ENCODE measurements at regions not wholly inside any gene's neighbourhood (a gene's known extent, or its start where the extent isn't known, plus 50 kb on each side); places are given as distances from the start of the nearest gene placed in this dataset.

GRCh38 chr19:31610018-31610417, 260.8 kb upstream of the TSHZ3 start:
- no peak for DNase-seq

- no peak for DNase-seq
These were observed 262.0 kb upstream of the TSHZ3 start for GRCh38 chr19:31611046-31611877.

GRCh38 chr19:31612873-31613272, 263.6 kb upstream of the TSHZ3 start:
- DNase-seq = no peak

- DNase-seq = no peak
These were observed 264.5 kb upstream of the TSHZ3 start for GRCh38 chr19:31613683-31614219.

- no peak for DNase-seq
These were observed 266.8 kb upstream of the TSHZ3 start for GRCh38 chr19:31616031-31616430.

GRCh38 chr19:31617010-31617585, 267.9 kb upstream of the TSHZ3 start:
- no peak for DNase-seq

- no peak for DNase-seq
These were observed 275.8 kb upstream of the TSHZ3 start for GRCh38 chr19:31625056-31625455.

- DNase-seq = no peak
These were observed 276.3 kb upstream of the TSHZ3 start for GRCh38 chr19:31625575-31625974.

GRCh38 chr19:31626941-31627340, 277.7 kb upstream of the TSHZ3 start:
- DNase-seq = no peak

- DNase-seq = no peak
These were observed 278.6 kb upstream of the TSHZ3 start for GRCh38 chr19:31627620-31628365.

GRCh38 chr19:31629579-31630363, 280.5 kb upstream of the TSHZ3 start:
- no peak for DNase-seq

- DNase-seq = no peak
These were observed 283.8 kb upstream of the TSHZ3 start for GRCh38 chr19:31633014-31633413.

- no peak for DNase-seq
These were observed 290.1 kb upstream of the TSHZ3 start for GRCh38 chr19:31639306-31639705.

- DNase-seq = no peak
These were observed 292.4 kb upstream of the TSHZ3 start for GRCh38 chr19:31641591-31641990.

- no peak for DNase-seq
These were observed 299.1 kb upstream of the TSHZ3 start for GRCh38 chr19:31648347-31648746.

GRCh38 chr19:31656507-31656906, 307.3 kb upstream of the TSHZ3 start:
- no peak for DNase-seq

- no peak for DNase-seq
These were observed 310.0 kb upstream of the TSHZ3 start for GRCh38 chr19:31658993-31659896.

- no peak for DNase-seq
These were observed 310.6 kb upstream of the TSHZ3 start for GRCh38 chr19:31659897-31660210.

GRCh38 chr19:31664096-31664495, 314.9 kb upstream of the TSHZ3 start:
- DNase-seq = no peak

- DNase-seq = no peak
These were observed 315.8 kb upstream of the TSHZ3 start for GRCh38 chr19:31664997-31665396.

GRCh38 chr19:31666126-31666525, 316.9 kb upstream of the TSHZ3 start:
- DNase-seq = no peak

- DNase-seq = no peak
These were observed 317.9 kb upstream of the TSHZ3 start for GRCh38 chr19:31667106-31667505.

Data from central memory CD4-positive, alpha-beta T cell (primary cell).